ENCODE measurements at regions not wholly inside any gene's neighbourhood (a gene's known extent, or its start where the extent isn't known, plus 50 kb on each side); places are given as distances from the start of the nearest gene placed in this dataset.
"Not testable (repeated sequence)": the region's sequence is repeated elsewhere in the genome, so short reads cannot be mapped to it uniquely, and the experiment has no call there.

GRCh38 chr1:96522927-96523326 lies 198.7 kb upstream of the PTBP2 start:
- no peak for DNase-seq

DNA sequence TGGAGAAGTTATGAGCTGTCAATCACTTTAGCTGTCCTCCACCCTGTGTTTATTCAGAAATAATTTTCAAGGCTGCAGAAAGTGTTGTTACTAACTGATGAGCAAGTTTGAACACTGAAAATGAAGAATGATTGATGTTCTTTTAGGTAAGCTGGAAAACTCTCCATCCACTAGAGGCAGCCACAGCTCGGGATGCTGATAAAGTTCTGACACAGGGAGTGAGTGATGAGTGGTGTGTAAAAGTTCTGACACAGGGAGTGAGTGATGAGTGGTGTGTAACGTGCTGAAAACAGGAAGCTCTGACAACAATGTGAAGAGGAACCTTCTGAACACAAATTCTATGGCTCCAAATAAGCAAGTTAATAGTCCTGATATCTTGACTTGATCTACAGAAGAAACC lies 197.5 kb upstream of the PTBP2 start:
- DNase-seq = no peak

DNA sequence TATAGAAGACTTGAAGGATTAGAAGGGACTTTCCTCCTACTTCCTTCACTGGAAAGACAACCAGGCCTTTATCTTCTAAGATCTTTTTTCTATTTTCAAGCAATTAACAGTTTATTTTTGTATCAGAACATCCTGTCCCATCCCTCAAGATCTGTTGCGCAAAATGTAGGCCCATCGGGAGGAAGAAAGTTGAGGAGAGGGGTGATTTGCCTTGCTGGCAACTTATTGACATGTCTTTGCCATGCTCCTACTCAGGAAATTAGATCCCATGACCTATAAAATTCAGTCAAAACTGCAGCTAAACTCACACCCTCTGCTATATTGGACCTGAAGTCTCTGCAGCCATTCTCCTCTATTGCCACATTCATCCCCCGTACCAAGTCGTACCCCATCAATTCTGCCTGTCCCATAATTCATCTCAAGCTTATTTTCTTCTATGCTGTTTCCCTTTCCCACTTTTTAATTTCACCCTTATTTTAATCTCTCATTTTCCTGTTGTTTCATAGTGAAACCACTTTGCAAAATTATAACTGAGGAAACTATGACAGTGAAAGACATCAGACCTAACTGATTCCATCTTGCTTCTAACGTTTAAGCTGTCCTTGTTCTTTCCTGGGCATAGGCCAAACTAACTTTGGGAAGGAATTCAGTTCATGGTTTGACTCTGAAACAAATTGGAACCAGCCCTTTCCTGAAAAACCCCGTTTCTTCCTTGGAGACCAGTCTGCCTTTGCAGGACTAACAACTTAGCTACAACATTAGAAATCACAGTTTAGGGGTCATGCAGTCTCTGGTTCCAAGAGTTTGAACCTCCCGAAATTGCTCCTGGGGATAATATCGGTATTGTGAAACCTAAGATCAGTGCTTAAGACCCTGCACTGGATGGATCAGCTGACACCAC lies 195.7 kb upstream of the PTBP2 start:
- no peak for DNase-seq

GRCh38 chr1:96528672-96529071 lies 192.9 kb upstream of the PTBP2 start:
- DNase-seq = not testable (repeated sequence)

DNA sequence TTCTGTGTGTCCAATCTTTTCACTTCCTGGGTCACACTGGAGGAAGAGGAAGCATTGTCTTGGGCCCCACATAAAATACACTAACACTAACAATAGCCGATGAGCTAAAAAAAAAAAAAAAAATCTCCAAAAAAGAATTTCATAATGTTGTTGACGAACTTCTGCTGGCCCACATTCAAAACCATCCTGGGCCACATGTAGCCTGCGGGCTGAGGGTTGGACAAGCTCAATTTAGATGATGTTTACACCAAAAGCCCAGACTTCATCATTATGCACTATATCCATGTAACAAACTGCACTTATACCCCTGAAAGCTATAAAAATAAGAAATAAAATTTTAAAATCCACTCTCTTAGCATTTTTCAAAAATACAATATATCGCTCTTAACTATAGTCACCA lies 187.8 kb upstream of the PTBP2 start:
- DNase-seq = no peak

GRCh38 chr1:96536581-96536980 lies 185.0 kb upstream of the PTBP2 start:
- no peak for DNase-seq

DNA sequence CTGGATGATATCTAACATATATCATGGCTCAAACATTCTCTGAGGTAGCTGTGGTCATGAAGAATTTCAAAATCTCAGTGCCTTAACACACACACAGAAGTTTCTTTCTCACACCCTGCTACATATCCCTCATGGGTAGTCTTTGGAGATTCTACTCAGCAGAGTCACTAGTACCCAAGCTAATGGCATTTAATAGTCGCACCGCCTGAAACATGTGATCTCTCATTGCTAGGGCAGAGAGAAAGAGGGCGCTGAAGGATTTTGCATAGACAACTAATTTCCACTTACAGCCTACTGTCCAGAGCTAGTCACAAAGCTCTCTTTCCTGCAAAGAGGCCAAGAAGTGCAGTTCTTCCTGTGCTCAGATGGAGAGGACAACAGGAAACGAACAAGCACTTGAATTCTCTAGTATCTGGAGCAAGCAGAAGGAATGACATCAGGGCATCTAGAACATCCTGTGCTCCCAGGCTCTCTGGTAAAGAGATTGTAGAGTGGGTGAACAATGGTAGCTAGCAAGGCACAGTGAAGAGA lies 183.4 kb upstream of the PTBP2 start:
- DNase-seq = peak; percentile 59

GRCh38 chr1:96538883-96539282 lies 182.7 kb upstream of the PTBP2 start:
- DNase-seq = peak; percentile 88

- DNase-seq = no peak
Measured at GRCh38 chr1:96541491-96541890, 180.1 kb upstream of the PTBP2 start.

GRCh38 chr1:96544051-96544830 lies 177.3 kb upstream of the PTBP2 start:
- no peak for DNase-seq

DNA sequence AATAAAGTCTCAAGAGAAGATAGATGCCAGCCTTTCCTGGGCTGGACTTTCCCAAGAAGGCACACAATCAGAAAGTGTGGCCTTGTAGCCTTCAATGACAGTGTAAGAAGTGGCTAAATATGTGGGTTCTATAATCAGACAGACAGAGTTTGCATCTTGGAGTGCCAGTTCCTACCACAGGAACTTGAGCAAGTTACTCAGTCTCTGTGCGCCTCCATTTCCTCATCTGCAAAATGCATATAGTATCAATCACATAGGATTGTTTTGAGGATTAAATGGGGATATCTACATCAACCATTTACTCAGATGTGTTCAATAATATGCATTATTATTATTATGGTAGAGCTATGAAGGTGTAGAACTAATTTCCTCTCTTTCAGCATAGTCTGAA lies 176.8 kb upstream of the PTBP2 start:
- no peak for DNase-seq

GRCh38 chr1:96545935-96546656 lies 175.5 kb upstream of the PTBP2 start:
- DNase-seq = no peak

GRCh38 chr1:96550061-96550460 lies 171.5 kb upstream of the PTBP2 start:
- DNase-seq = no peak

DNA sequence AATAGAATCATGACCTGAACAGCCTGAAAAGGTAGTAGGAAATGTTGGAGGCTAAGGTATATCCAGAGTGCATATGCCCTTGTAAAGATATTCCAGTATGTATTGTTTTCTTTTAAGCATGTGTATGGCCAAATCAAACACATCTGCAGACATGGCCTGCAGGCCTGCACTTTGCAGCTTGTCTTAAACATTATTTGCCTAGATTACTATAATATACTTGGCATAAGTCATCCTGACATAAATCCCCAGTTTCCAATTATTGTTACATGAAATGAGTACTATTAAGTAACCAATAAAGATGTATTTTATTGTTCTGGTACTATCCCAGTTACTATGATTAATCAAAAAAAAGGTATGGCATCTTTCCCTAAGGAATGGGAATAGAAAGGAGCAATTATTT lies 169.1 kb upstream of the PTBP2 start:
- DNase-seq = no peak

DNA sequence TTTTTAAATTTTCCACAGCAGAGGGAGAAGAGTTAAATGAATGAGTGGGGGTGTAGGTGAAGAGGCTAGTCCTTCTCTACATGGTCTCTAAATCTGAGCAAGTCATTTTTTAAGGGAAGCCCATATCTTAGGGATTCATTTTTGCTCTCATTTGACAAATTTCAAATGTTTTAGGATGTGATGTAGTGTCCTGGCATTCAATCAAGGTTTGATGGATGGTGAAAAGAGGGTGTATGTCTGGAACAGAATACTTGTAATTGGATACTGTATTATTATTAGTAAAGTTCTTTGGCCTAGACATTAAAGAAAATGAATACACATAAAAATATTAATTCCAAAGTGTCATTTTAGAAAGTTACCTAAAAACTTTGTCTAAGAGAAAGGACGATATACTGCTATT lies 167.8 kb upstream of the PTBP2 start:
- DNase-seq = no peak

DNA sequence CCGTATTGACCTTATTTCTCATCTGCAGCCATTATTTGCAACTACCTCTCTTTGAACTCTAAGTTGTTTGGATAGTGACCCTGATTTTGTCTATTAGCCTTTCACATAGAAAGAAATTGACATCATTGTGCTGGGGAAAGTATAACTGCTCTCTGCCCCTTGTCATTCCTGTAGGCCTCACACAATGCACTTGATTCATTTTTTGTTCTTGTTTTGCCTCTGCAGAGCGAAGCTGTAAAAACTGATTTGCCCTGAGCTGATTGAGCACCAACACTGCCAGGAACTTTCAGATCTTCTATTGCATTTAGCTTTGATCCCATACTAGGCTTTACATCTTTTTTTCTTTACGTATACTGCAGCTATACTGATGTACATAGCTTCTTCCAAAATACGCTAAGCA lies 167.2 kb upstream of the PTBP2 start:
- DNase-seq = no peak

GRCh38 chr1:96557336-96557735 lies 164.2 kb upstream of the PTBP2 start:
- DNase-seq = no peak

GRCh38 chr1:96558635-96559034 lies 162.9 kb upstream of the PTBP2 start:
- DNase-seq = no peak

GRCh38 chr1:96559181-96559580 lies 162.4 kb upstream of the PTBP2 start:
- no peak for DNase-seq

DNA sequence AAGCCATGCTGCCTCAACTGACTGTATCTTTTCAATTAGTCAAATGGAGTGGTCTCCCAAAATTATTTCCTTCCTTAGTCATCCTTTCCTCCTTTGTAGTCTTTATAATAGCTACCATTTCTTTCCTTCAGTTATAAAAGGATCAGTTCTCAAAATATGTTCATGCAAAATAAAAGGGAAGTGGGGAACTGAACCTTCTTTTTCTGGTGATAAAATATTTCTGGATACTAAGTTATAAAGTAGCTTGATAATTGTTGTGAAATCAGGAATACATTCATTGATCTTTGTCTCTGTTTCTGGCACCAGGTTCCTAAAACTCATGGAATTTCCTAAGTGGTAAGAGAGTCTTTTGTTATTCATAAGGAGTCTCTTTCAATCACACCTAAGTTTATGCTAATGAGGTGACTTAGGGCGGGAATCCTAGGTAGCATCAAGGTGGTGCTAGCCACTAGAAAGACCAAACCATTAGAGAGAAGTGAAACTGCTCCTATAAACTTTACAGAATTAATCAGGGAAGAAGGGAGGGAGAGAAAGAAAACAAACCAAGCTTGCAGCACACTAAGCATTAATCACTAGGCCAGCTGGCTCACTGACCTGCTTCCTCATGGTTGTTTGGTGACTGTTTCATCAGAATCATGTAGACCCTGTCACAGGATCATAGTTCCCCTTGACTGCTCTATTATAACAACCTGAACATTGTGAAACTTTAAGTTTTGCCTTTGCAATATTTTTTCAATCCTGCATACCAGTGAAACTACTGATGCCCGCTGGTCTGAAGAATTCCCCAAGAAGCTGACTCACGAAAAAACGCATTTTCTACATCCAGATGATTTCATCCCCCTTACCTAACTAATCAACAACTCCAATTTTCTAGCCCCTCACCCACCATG lies 161.6 kb upstream of the PTBP2 start:
- DNase-seq = no peak

GRCh38 chr1:96562094-96562493 lies 159.5 kb upstream of the PTBP2 start:
- DNase-seq = no peak

DNA sequence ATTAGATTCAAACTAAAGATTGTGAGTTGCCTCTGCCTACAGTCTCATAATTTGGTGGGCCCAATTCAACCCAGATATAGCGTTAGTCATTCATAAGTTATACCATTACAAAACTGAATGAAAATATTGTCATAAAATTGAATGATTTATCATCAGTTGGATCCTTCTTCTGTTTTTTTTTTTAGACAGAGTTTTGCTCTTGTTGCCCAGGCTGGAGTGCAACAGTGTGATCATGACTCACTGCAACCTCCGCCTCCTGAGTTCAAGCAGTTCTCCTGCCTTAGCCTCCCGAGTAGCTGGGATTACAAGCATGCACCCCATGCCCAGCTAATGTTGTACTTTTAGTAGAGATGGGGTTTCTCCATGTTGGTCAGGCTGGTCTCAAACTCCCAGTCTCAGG lies 157.2 kb upstream of the PTBP2 start:
- not testable (repeated sequence) for DNase-seq

Data from femur (tissue), 1 donor.